GM19372 (cell line): ENCODE measurements at regions not wholly inside any gene's neighbourhood (a gene's known extent, or its start where the extent isn't known, plus 50 kb on each side); places are given as distances from the start of the nearest gene placed in this dataset.
"Not testable (repeated sequence)": the region's sequence is repeated elsewhere in the genome, so short reads cannot be mapped to it uniquely, and the experiment has no call there.

Source experiments
- ATAC-seq: cut with Tn5 transposase; IDR thresholded peaks from one replicate; pipeline ENCODE4 v1.9.1; 2021; ENCODE audit warnings: mild to moderate bottlenecking, low read depth, moderate library complexity; ENCODE audit not compliant: unreplicated experiment

GRCh38 chr2:75846683-75847190 is 136.0 kb upstream of the GCFC2 start:
- no peak for ATAC-seq

GRCh38 chr2:75844651-75845050 is 133.9 kb upstream of the GCFC2 start:
- ATAC-seq: no peak

GRCh38 chr2:75834588-75834987 is 123.9 kb upstream of the GCFC2 start:
- not testable (repeated sequence) for ATAC-seq

GRCh38 chr2:75833386-75833785 is 122.7 kb upstream of the GCFC2 start:
- no peak for ATAC-seq

- ATAC-seq: no peak
These were observed 118.1 kb upstream of the GCFC2 start for GRCh38 chr2:75828826-75829225.

- not testable (repeated sequence) for ATAC-seq
These were observed 112.8 kb upstream of the GCFC2 start for GRCh38 chr2:75823515-75823914.

- ATAC-seq: no peak
These were observed 111.6 kb upstream of the GCFC2 start for GRCh38 chr2:75822336-75822735.

GRCh38 chr2:75820693-75821092 is 110.0 kb upstream of the GCFC2 start:
- no peak for ATAC-seq

GRCh38 chr2:75810611-75811330 is 100.1 kb upstream of the GCFC2 start:
- no peak for ATAC-seq

GRCh38 chr2:75808793-75809535 is 98.2 kb upstream of the GCFC2 start:
- no peak for ATAC-seq

- ATAC-seq: no peak
These were observed 97.3 kb upstream of the GCFC2 start for GRCh38 chr2:75807992-75808391.

GRCh38 chr2:75801234-75801982 is 90.7 kb upstream of the GCFC2 start:
- no peak for ATAC-seq

GRCh38 chr2:75800456-75800855 is 89.7 kb upstream of the GCFC2 start:
- no peak for ATAC-seq

GRCh38 chr2:75799859-75800258 is 89.1 kb upstream of the GCFC2 start:
- peak; percentile 38 for ATAC-seq

- no peak for ATAC-seq
These were observed 87.9 kb upstream of the GCFC2 start for GRCh38 chr2:75798569-75798968.

- ATAC-seq: no peak
These were observed 82.3 kb upstream of the GCFC2 start for GRCh38 chr2:75792996-75793395.

GRCh38 chr2:75792146-75792545 is 81.4 kb upstream of the GCFC2 start:
- no peak for ATAC-seq

- no peak for ATAC-seq
These were observed 80.2 kb upstream of the GCFC2 start for GRCh38 chr2:75790814-75791467.

- no peak for ATAC-seq
These were observed 79.6 kb upstream of the GCFC2 start for GRCh38 chr2:75790121-75790813.

GRCh38 chr2:75788902-75789301 is 78.2 kb upstream of the GCFC2 start:
- ATAC-seq: no peak
